GM19239 (cell line): ENCODE measurements at regions not wholly inside any gene's neighbourhood (a gene's known extent, or its start where the extent isn't known, plus 50 kb on each side); places are given as distances from the start of the nearest gene placed in this dataset.

Experiments used
- DNase-seq: peaks from one replicate; pipeline ENCODE4 v3.0.0; 2011; ENCODE audit warnings: low spot score; ENCODE audit not compliant: insufficient read length
- FAIRE-seq: peaks from 2 replicates; lab custom pipeline; 2011; peaks lifted over from hg19 to GRCh38; lab: Jason Lieb, UNC

DNA sequence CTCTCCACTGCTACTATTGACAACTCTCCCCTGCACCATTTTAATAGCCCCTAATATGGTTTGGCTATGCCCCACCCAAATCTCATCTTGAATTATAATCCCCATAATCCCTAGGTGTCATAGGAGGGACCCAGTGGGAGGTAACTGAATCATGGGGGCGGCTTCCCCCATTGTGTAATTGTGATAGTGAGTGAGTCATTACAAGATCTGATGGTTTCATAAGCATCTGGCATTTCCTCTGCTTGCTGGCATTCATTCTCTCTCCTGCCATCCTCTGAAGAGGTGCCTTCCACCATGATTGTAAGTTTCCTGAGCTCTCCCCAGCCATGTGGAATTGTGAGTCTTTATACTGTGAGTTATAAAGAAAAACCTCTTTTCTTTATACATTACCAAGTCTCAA, 74.1 kb upstream of the TCF21 start:
- FAIRE-seq (no peak), DNase-seq (no peak)

DNA sequence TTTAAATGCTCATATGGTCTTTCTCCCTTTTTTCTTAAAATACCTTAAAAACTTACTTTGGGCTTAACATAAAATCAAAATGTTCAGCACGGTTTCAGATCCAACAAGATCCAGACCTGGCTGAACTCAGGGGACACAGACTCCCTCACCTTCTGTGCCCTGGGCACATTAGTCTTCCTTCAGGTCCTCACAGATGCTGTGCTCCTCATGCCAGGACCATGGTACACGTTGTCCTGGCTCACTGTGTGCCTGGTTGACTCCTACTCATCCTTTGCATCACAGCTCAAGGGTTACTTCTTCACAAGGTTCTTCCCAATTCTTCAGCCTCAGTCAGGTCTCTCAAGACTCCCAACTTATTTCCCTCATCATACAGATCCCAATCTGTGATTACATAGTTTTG, 73.6 kb upstream of the TCF21 start:
- no peak for FAIRE-seq
- no peak for DNase-seq

DNA sequence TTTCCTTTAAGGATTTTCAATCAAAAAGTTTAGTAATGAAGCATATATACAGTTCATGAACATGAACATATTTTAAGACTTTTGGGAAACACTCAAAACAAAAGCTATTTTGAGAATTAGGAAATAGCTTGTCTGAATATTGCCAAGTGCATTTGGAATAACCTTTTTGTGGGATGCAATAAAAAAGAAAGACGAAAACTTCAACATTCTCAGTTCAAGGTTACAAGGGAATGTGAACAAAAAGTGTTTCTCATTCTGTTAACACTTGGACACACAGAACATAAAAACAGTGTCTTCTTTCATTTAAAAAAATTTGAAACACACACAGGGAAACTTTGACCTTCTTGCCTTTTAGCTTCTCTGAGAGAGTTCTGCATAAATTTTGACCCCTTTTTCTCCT, 72.7 kb upstream of the TCF21 start:
- FAIRE-seq (no peak), DNase-seq (no peak)

GRCh38 chr6:133817460-133818047, 71.4 kb upstream of the TCF21 start:
- FAIRE-seq (no peak), DNase-seq (peak; percentile 5)

DNA sequence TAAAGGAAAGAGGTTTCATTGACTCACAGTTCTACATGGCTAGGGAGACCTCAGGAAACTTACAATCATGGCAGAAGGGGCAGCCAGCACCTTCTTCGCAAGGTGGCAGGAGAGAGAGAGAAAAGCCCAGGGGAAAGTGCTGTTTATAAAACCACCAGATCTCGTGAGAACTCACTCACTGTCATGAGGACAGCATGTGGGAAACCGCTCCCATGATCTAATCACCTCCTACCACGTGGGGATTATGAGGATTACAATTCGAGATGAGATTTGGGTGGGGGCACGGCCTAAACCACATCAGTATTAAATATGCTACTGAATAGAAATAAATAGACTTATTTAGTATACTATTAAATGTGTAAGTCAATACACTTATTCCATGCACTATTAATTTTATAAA, 70.6 kb upstream of the TCF21 start:
- DNase-seq = no peak
- FAIRE-seq = no peak

GRCh38 chr6:133820208-133820607, 68.7 kb upstream of the TCF21 start:
- DNase-seq (no peak), FAIRE-seq (no peak)

GRCh38 chr6:133827766-133828165, 61.1 kb upstream of the TCF21 start:
- DNase-seq = no peak
- FAIRE-seq = no peak

GRCh38 chr6:133833949-133834359, 55.0 kb upstream of the TCF21 start:
- DNase-seq = no peak
- no peak for FAIRE-seq

GRCh38 chr6:133834472-133835170, 54.3 kb upstream of the TCF21 start:
- FAIRE-seq (no peak), DNase-seq (no peak)

DNA sequence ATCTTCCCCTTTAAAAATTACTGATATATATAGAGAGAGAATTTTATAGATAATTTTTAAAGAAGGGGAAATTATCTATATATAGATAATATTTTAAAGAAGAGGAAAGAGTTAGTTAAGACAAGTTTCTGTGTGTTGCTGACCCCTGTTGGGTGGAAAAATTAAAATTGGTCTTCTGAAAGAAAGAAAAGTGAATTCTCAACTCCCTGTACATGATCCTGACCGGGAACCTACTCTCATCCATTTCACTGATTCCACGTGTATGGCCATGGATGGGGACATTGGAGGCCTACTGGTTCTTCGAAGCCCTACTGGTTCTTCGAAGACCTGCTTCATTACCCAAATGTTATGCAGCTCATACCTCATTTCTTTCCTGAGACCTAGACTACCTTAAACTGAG, 53.0 kb upstream of the TCF21 start:
- no peak for DNase-seq
- no peak for FAIRE-seq

DNA sequence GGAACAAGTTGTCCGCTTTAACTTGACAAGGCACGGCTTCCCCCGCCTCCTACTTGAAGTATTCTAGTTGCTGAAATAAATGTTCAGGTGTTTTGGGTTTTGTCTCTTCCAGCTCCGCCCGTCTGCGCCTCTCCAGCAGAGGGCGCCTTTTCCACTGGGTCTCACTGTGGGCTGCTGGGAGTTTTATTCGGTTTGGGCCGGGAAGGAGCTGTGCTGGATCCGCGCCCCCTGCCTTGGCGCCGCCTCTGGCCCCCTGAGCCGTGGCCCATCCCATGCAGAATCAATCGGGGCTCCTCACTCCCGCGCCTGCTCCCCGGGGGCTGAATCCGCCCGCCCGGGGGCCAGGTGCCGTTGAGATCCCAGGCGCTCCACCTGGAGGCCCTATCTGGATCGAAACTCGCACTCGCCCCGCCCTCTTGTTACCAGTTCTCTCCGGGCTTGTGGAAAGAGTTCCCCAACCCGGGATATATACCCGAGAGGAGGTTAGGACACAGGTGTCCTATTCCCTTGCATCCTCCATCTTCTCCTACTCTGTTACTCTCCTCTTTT, 51.0 kb upstream of the TCF21 start:
- DNase-seq (peak; percentile 4), FAIRE-seq (peak; percentile 51)
